Stimulated activated CD4-positive, alpha-beta T cell treated with anti-CD3 and anti-CD28 coated beads, Interleukin-15, amount 100 ng/mL, for 24 hours (primary cell): ENCODE measurements at regions not wholly inside any gene's neighbourhood (a gene's known extent, or its start where the extent isn't known, plus 50 kb on each side); places are given as distances from the start of the nearest gene placed in this dataset.
"Not testable (repeated sequence)": the region's sequence is repeated elsewhere in the genome, so short reads cannot be mapped to it uniquely, and the experiment has no call there.

Source experiments
- DNase-seq: peaks from one replicate; pipeline ENCODE4 v3.0.0-alpha.2; 2020

GRCh38 chr5:44756097-44756496 is 52.6 kb upstream of the MRPS30 start:
- DNase-seq = not testable (repeated sequence)

DNA sequence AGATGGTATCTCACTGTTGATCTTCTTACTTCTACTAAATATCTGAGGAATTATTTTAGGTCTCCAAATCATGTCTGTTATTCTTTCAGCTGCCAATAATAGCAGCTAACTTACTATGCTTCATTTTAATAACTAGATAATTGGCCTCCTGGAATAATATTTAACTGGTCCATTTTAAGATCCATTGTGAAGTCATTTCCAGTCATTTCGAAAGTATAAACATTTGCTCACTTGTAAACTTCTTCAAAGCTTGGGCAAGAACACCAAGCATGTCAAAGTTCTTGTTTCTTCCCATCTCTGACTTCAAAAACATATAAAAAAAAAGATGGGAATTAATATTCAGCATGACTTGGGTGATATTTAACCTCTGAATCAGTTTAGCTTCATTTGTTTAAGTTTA is 61.4 kb upstream of the MRPS30 start:
- no peak for DNase-seq

- DNase-seq = no peak
Observed at GRCh38 chr5:44740660-44741059, 68.1 kb upstream of the MRPS30 start.

- no peak for DNase-seq
Observed at GRCh38 chr5:44729536-44729935, 79.2 kb upstream of the MRPS30 start.

GRCh38 chr5:44727100-44727499 is 81.6 kb upstream of the MRPS30 start:
- no peak for DNase-seq

- DNase-seq = no peak
Observed at GRCh38 chr5:44719856-44720255, 88.9 kb upstream of the MRPS30 start.

GRCh38 chr5:44714871-44715561 is 93.7 kb upstream of the MRPS30 start:
- DNase-seq = no peak

GRCh38 chr5:44713446-44713845 is 95.3 kb upstream of the MRPS30 start:
- DNase-seq = no peak

DNA sequence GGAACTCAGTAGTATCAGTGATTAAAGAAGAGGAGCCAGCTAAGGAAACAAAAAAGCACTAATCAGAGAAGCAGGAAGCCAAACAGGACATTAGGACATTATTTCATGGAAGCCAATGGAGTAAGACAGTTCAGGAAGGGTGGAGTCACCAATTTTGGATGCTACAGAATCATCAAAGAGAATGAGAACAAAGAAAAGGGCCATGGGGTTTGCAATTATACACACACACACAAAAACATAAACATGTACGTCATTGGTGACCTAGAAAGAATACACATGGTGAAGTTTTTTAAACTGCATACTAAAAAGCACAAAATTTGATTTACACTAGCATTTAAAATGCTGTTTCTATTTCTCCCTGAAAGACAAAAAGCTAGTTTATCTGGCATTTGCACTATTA is 96.8 kb upstream of the MRPS30 start:
- no peak for DNase-seq

- DNase-seq = no peak
Observed at GRCh38 chr5:44708602-44709001, 100.1 kb upstream of the MRPS30 start.

DNA sequence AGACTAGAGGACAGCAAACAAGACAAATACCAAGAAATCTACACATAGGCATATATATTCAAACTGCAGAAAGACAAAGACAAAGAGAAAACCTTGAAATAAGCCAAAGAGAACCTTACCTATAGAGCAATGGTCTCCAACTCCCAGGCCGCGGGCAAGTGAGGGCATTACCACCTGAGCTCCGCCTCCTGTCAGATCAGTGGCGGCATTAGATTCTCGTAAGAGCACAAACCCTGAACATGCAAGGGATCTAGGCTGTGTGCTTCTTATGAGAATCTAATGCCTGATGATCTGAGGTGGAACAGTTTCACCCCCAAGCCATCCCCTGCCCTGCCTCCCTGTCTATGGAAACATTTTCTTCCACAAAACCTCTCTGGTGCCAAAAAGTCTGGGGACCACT is 101.0 kb upstream of the MRPS30 start:
- DNase-seq = no peak

GRCh38 chr5:44697025-44697424 is 111.7 kb upstream of the MRPS30 start:
- DNase-seq = no peak

DNA sequence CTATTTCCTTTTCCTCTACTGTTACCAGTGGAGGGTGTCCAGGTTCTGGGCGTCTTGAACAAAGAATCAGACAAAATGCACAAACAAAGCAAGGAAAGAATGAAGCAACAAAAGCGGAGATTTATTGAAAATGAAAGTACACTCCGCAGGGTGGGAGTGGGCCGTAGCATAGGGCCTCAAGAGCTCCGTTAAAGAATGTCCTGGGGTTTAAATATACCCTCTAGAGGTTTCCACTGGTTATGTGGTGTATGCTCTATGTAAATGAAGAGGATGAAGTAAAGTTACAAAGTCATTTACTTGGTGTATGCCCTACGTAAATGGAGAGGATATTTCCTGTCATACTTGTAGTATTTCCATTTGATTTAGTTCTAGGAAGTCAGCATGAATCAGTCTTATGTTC is 113.5 kb upstream of the MRPS30 start:
- no peak for DNase-seq

DNA sequence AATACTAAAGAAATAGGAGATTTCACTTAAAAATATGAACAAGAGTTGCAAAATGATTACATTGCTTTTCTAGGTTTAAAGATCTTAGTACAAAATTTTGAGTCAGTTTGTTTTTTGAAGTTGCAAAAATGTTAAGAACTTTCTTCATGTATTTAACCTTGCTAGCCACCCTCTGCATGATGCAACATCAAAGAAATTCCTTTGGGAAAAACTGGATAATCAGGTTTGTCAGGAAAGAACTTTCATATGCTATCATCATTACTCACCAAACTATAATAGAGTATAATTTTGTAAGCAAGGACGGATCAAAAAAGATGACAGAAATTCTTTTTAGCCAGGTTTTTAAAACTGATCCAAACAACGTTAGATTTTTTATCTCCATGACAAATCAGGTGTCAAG is 116.9 kb upstream of the MRPS30 start:
- DNase-seq = no peak

DNA sequence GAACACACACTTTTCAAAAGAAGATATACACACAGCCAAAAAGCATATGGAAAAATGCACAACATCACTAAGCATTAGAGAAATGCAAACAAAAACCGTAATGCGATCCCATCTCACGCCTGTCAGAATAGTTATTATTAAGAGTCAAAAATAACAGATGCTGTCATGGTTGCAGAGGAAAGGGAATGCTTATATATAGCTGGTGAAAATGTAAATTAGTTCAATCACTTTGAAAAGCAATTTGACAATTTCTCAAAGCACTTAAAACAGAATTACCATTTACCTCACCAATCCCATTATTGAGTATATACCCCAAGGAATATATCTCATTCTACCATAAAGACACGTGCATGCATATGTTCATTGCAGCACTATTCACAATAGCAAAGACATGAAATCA is 126.8 kb upstream of the MRPS30 start:
- DNase-seq = no peak

DNA sequence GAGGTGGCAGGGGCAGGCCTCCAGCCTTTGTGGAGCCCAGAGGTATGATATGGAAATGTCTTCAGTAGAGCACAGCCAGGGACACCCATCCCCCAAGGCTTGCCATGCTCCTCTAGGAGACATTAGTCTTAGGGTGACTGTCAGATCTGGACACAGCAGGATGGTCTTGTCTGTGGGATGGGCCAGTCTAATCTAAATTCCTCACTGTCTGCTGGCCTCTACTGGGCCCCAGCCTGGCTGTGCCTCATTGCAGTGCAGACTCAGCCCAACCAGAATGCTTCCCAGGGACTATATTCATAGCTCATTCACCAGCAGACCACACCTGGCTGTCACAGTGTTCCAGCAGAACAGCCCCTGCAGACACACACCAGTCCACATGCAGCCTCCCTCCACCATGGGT is 129.5 kb upstream of the MRPS30 start:
- DNase-seq = no peak

GRCh38 chr5:44675296-44675695 is 133.5 kb upstream of the MRPS30 start:
- DNase-seq = no peak

- DNase-seq = no peak
Observed at GRCh38 chr5:44674461-44674860, 134.3 kb upstream of the MRPS30 start.

DNA sequence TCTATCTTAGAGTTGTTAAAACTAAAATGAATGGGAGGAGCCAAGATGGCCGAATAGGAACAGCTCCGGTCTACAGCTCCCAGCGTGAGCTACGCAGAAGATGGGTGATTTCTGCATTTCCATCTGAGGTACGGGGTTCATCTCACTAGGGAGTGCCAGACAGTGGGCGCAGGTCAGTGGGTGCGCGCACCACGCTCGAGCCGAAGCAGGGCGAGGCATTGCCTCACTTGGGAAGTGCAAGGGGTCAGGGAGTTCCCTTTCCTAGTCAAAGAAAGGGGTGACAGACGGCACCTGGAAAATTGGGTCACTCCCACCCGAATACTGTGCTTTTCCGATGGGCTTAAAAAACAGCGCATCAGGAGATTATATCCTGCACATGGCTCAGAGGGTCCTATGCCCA is 140.3 kb upstream of the MRPS30 start:
- not testable (repeated sequence) for DNase-seq

DNA sequence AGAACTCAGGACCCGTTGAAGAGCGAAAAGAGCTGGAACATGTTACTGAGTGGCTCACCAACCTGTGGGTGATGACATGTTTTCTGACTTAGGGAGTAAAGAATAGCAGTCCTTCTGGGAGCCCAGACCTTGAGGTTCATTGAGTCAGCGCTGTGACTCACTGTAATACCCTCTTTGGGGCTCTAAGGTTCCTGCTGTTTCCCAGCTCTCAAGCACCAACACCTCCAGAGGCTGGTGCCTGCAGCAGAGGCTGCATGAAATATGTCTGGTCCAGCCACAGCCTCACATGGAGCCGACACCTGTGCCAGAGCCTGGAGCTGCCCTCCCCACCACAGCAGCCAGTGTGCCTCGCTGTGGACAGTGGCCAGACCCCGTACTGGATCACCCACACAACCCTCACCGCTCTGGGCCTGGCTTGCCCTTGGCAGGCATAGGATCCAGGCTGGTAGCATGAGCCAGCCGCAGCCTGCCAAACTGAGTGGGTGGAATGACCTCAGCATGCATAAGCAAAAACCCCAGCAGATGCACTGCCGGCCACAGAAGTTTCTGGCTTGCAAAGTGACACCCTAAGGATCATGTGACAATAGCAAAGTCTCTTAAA is 143.5 kb upstream of the MRPS30 start:
- DNase-seq = no peak

- no peak for DNase-seq
Observed at GRCh38 chr5:44664711-44665100, 144.0 kb upstream of the MRPS30 start.

DNA sequence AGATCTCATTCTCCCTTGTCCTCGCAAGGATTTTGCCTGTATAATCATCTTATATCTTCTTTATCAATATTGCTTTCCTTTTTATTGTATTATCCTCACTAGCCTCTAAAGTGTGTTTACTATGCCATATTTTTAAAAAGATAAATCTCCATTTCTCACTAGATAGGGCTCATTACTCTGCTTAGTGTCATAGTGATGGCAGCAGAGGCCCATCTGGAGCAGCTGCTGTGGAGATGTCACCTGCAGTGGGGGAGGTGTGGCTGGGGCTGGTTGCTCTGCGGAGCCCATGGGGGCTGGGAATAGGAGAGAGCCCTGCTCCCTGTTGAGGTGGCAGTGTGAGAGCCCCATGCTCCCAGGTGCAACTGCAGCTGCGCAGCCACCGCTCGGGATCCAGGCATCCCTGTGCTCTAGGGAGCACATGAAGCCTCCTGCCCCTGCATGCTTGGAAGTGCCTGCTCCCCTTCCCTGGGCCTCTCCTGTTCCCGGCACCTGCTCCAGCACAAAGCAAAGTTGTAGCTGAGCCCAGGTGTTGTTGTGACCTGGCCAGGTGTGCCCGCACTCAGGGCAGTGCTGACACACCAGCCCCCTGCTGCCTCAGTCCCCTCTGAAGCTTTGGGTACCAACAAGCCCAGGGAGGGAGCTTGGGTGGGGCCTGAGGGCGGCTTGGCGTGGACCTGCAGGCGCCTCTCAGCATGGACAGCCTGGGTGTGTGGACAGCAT is 144.6 kb upstream of the MRPS30 start:
- DNase-seq = no peak

- no peak for DNase-seq
Observed at GRCh38 chr5:44661851-44662250, 146.9 kb upstream of the MRPS30 start.

GRCh38 chr5:44660251-44660650 is 148.5 kb upstream of the MRPS30 start:
- DNase-seq = no peak
